GM06990 (cell line): ENCODE measurements at regions not wholly inside any gene's neighbourhood (a gene's known extent, or its start where the extent isn't known, plus 50 kb on each side); places are given as distances from the start of the nearest gene placed in this dataset.

Experiments
- DNase-seq: peaks from one replicate; pipeline ENCODE4 v3.0.0-alpha.2; 2011; ENCODE audit not compliant: insufficient read length; ENCODE audit errors: extremely low read depth
- H3K27me3 ChIP-seq: replicated peaks from 2 replicates; pipeline ENCODE4 v1.6.0; 2011; ENCODE audit warnings: low read length; ENCODE audit not compliant: control insufficient read depth, insufficient read depth
- H3K36me3 ChIP-seq: 2 replicates; pipeline ENCODE4 v1.5.1; 2011; ENCODE audit warnings: low read length; ENCODE audit not compliant: control insufficient read depth, insufficient read depth
- H3K4me3 ChIP-seq: replicated peaks from 2 replicates; pipeline ENCODE4 v1.5.1; 2011; ENCODE audit warnings: low read depth, mild to moderate bottlenecking, control low read depth, low read length
- CTCF ChIP-seq: IDR thresholded peaks from 2 replicates; pipeline ENCODE4 v1.5.1; 2011; ENCODE audit warnings: low read length, control low read depth, mild to moderate bottlenecking, inconsistent platforms; ENCODE audit not compliant: insufficient read depth, poor library complexity, severe bottlenecking

GRCh38 chr3:83628471-83628870, 1330.3 kb upstream of the CADM2 start:
- no peaks in the 10 kb centered on the region for H3K27me3 ChIP-seq
- TF ChIP-seq CTCF = no peak
- H3K4me3 ChIP-seq = no peak overlapping the region
- no peak for DNase-seq
- no peaks in the 10 kb centered on the region for H3K36me3 ChIP-seq

GRCh38 chr3:83632526-83632925, 1326.3 kb upstream of the CADM2 start:
- no peaks in the 10 kb centered on the region for H3K36me3 ChIP-seq
- TF ChIP-seq CTCF = no peak

GRCh38 chr3:83633758-83634157, 1325.0 kb upstream of the CADM2 start:
- DNase-seq = no peak
- Histone ChIP-seq H3K4me3 (no peak overlapping the region), H3K36me3 (no peaks in the 10 kb centered on the region), H3K27me3 (no peaks in the 10 kb centered on the region)
- no peak for TF ChIP-seq CTCF

More at GRCh38 chr3:83632526-83632925, 1326.3 kb upstream of the CADM2 start:
- DNase-seq = no peak
- H3K27me3 ChIP-seq = no peaks in the 10 kb centered on the region
- no peak overlapping the region for H3K4me3 ChIP-seq

- Histone ChIP-seq H3K27me3 (no peaks in the 10 kb centered on the region), H3K36me3 (no peaks in the 10 kb centered on the region), H3K4me3 (no peak overlapping the region)
- no peak for DNase-seq
- TF ChIP-seq CTCF = no peak
These were observed 1309.1 kb upstream of the CADM2 start for GRCh38 chr3:83649692-83650091.

GRCh38 chr3:83655083-83655482, 1303.7 kb upstream of the CADM2 start:
- DNase-seq = no peak
- TF ChIP-seq CTCF = no peak
- Histone ChIP-seq H3K27me3 (no peaks in the 10 kb centered on the region), H3K36me3 (no peaks in the 10 kb centered on the region), H3K4me3 (no peak overlapping the region)

GRCh38 chr3:83662381-83662960, 1296.3 kb upstream of the CADM2 start:
- no peak for DNase-seq
- Histone ChIP-seq H3K36me3 (no peaks in the 10 kb centered on the region), H3K4me3 (no peak overlapping the region), H3K27me3 (no peaks in the 10 kb centered on the region)
- TF ChIP-seq CTCF = no peak
